DMS153 treated with DMSO at 0.1 percent for 48 hours (cell line): ENCODE measurements at regions not wholly inside any gene's neighbourhood (a gene's known extent, or its start where the extent isn't known, plus 50 kb on each side); places are given as distances from the start of the nearest gene placed in this dataset.
A peak's percentile ranks its signal among the peaks of the same experiment; 100 is the strongest.

Experiments
- DNase-seq: peaks from one replicate; lab custom pipeline; 2025; ENCODE audit not compliant: unreplicated experiment; lab: John Stamatoyannopoulos, UW

DNA sequence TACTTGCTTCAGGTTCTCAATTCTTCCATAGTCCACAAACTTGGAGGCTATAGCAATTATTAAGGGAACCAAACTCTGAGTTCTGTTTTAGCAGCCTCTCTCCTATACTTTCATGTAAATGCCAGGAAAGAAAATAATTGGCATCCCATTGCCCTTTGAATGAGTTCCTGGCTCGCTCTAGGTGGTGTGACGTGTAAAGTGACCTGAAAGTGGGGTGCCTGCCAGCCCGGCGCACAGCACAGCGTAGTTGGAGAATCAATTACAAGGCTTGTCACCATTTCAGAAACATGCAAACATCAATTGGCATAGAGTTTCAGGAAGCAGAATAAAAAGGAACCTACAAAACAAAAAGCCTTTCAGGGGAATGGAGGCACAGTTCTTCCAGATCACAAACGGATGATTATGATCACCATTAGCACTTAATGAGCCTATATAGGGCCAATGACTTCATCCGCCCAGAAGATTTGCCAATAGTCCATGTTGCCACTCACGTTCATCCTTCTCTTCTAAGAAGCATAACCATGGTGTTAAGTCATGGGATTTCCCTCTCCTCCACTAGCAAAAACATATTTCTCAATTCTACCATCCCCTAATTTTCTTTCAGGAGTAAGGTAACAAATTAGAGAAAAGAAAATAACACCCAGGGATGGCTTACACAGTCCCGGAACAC is 354.6 kb upstream of the ADGRL2 start:
- peak; percentile 58 for DNase-seq

DNA sequence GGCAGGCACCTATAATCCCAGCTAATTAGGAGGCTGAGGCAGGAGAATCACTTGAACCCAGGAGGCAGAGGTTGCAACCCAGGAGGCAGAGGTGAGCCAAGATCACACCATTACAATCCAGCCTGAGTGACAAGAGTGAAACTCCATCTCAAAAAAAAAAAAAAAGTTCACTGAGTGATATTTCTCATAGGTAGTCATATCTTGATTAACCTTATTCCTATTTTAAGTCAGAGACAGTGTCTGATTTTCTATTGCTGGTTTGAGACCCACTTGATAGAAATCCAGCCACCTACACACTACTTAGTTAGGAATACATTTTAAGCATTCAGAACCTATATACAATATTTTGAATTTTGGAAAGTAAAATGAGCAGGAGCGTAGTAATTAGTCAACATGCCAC is 357.4 kb upstream of the ADGRL2 start:
- no peak for DNase-seq

DNA sequence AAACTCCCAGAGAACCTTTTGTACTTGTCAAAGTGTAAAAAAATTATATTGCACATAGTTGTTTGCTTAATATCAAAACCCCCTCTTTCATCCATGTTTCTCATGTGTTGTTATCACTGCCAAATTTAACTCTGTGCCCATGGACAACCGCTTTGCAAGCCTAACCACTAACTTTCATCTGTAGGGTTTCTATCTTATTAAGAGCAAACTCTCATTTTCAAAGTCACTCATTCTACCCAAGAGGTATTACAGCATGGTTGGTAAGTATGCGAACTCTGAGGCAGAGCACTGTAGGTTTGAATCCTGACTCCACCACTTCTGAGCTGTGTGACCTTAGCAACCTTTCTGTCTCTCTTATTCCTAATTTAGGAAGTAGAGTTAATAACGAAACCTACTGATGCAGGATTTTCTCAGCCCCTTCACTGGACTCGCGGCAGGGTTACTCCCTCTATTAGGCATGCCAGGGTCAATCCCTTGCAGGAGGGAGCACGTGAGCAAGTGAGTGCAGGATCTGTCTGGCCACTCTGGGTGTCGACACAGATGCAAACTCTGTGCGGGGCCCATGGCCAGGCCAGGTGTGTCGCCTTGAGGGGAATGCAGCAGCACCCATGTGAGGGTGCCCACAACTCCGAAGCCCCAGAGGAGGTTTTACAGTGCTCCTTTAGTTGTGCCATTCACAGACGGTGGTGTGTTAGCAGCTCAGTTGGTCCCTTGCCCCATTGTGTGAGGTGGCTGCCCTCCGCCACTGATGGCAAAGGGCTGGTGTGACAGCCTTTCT is 361.5 kb upstream of the ADGRL2 start:
- no peak for DNase-seq

DNA sequence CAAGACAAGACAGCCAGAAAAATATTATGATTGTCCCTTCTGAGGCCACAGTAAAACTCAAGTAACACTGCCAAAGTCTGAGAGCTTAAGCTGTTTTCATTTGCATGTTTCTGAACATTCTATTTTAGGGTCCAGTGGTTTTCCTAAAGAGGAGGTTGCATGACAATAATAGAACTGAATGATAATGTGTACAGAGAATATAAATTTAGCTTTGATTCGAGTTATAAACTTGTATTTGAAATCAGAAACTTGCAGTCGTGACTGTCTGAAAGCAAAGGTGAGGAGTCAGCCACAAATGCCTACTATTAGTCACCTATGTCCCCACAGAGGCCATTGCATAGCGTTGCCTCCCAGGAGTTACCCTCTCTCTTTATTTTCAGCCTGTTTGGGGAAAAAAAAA is 363.1 kb upstream of the ADGRL2 start:
- no peak for DNase-seq

DNA sequence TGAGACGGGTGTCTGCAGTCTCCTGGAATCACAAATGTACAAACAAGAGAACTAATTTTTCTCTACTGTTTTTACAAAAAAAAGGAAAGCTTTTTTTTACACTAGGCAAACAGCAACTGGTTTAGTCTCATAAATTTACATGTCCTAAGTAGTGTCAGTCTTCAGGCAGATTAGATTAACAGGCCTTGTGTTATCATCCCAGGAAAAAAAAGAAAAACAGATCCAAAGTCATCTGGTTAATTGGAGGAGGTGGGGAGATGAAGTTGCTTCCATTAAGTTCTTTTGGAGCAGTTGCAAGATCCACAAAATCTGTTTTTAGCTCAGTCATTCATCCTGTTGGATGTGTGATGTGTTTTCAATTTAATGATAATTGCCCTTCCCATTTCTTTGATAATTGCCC is 363.5 kb upstream of the ADGRL2 start:
- no peak for DNase-seq

DNA sequence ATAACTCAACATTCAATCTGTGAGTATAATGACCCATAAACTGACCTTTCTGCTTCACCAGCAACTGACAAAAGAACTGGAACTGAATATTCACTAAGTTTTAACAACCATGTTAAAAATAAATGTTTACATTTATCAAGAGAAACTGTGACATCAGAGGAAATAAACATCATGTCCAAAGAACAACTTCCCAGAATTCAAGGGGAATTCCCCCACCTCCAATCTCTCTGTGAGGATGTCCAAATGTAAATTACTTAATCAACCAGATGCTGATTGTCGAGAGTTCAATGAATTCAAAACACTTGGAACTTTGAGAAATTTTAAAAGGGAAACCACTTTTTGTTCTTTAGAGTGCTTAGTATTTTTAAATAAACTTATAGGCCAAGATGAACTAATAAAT is 365.6 kb upstream of the ADGRL2 start:
- no peak for DNase-seq

DNA sequence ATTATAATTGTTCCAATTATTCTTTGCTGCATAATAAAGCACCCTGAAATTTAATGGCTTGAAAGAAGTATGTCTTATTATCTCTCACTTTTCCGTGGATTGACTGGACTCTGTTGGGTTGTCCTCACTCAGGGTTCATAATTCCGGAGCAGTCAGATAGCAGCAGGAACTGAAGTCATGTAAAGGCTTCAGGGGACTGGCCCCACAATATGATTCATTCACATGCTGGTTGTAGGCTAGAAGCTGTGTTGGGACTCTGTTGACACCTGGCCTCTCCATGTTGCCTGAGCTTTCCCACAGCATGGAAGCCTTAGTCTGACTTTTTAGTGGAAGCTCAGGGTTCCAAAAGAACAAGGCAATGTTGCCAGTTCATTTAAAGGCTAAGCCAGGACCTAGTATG is 367.1 kb upstream of the ADGRL2 start:
- no peak for DNase-seq

DNA sequence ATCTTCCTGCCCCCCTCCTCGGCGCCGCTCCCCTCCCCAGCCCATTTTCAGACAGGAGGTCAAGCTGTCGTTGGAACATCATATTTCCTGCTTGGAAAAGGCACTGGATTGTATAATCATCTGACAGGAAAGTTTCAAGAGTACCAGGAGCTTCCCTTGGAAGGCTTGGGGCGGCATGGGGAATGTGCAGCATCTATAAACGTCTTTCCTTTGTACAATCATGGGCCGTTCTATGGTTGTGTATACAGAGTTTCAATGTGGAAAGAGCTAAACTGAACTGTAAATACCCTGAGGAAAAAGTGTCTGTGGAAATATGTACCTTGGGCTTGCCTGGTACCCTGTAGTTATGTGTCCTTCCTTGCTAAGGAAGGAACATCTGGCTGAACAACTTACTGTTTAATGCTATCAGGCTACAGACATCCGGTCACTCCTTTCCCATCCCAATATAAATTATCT is 368.1 kb upstream of the ADGRL2 start:
- DNase-seq: no peak

DNA sequence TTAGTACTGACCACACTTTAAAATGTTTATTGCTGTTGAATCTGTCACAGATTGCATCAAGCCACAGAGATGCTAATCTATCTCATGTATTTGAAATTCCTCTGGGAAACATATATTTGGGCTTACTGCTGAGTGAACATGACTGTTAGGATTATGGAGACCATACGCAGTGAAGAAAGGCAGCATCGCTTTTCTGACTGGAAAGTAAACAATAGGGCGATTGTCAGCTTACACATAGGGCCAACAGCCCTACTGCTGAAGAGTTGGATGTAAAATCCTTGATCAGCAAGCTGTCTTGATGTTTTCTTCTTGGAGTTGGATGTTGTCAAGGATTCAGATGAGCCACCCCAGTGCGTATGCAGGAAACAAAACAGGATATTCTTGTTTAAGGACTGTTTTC is 368.7 kb upstream of the ADGRL2 start:
- no peak for DNase-seq

DNA sequence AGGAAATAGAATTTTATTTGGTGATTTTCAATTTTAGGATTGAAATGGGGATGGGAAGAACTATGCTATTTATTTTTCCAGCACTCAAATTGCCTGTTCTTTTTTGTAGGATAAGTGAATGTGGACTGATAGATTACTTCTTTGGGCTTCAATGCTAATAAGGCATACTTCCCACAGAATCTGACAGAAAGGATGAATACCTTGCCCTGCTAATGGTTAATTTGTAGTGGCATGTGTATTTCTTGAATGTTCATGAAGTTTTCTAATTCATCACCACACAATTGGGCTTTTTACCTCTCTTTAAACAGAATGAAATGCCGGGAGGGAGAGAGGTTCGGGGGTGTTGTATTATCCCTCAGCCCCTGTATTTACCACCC is 369.1 kb upstream of the ADGRL2 start:
- no peak for DNase-seq

DNA sequence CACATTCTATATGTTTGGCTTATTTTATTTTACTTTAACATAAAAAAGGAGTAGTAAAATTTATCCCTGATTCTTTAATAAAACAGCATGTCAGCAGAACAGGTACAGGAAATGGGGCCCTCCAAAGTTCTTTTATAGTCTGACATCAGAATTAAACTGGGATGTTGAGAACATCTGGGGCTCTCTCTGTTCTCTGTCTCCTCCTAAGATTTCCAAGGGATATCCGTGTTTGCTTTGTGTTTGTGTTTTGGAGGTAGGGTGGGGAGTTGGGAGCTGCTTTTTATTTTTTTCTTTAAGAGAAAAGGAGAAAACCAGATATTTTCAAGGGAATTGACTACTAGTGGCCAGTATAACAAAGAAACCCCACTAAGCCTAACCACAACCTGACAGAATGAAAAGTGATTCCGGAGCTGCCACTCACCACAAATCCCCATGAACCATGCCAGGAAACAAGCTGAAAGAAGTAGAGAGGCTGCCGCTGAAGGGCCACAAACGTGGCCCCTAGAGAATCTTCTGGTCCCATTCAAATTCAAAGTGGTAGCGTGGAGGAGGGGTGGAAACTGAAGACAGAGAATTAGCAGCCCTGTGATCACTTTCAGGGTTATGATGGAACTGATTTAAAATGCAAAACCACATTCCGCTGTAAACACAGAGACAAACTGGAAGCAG is 369.6 kb upstream of the ADGRL2 start:
- DNase-seq: no peak

DNA sequence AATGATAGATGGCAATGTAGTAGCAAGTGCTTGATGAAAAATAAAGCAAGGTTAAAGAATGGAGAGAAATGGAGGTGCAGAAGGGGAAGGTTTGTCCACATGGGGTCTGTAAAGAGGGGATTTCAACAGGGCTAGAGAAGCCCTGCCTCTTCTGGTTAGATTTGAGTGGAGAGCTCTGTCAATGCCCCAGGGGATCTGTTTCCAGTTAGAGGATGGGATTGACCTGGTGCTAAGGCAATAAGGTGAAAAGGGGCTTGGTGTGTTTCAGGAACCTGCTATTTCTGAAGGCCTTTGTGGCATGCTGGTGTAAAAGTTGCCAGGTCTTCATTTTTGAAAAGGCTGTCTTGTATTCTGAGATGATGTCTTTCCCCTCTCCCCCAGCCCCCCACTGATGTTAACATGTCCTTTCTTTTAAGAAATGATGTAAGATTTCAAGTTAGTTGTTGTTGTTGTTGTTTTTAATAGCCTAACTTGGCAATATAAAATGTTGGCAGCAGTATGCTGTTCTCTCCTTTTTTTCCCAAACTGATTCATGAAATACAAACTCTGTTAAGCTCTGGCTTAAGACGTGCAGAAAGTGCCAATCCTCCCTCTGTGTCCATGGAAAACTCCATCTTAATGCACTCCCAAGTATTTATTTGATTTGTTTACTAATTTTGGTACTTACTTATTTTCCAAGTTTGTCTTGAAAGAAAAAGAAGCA is 370.3 kb upstream of the ADGRL2 start:
- DNase-seq: no peak

DNA sequence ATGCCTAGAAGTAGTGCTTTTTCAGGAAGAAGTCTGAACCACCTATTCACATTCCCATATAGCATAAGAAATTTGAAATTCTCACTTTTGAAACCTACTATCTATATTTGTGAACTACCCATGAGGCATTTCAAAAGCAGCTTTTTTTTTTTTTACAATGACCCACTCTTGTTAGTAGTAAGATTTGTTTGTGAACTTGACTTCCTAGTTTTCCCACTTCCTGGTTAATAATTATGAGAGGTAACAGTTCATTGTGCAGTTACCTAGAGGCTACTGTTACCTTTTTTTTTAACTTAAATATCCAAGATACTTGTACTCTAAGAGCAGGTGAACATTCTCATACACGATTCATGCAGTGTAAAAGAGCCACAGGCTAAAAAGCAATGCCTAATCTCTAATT is 371.7 kb upstream of the ADGRL2 start:
- no peak for DNase-seq

DNA sequence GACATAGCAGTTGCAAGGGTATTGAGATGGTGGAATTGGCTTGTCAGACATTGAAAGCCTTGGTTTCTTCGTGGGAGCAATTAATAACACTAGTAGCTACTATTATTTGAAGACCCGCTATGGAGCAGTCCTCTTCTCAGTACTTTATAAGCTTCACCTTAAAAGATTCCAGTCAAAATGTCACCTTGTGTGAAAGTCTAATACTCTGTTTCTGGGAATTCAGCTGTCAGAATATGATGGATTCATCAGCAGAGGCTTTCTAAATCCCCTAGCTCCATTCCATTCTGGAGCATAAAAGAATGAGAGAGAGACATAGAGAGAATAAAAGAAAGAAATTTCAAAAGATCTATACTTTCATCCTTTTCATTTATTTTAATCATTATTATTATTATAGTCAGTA is 375.9 kb upstream of the ADGRL2 start:
- DNase-seq: no peak

DNA sequence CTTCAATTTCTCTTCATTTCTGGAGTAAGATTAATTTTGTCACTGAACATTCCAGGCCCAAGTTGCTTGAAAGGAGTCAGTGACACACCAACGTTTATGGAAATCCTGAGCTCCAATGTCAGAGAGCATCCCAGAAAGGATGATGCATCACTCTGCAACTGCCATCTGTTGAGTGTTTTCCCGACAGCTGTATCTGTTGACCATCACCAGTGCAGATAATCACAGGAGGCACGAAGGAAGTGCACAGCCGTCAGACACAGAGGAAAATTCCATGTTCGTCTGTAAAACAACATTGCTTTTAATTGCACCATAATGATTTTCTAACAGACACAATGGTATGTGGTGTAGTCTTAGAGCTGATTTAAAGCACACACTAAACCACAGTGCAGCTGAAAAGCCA is 376.7 kb upstream of the ADGRL2 start:
- DNase-seq: no peak

DNA sequence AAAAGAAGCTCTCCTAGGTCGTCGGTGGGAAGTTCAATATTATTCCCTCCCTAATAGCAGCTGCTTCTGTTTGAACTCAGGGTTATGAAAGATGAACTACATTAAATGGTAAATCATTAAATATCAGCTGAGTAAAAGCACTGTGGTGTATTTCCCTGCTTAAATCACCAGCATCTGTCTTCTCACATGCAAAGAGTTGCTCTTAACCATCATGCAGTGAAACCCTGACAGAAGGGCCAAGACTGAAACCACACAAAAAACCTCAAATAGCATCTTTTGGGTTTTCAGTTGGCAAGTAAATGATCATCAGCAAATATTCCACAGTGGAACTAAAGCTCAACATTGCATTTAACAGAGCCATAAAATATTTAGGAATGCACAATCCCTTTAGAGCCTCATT is 380.0 kb upstream of the ADGRL2 start:
- no peak for DNase-seq

DNA sequence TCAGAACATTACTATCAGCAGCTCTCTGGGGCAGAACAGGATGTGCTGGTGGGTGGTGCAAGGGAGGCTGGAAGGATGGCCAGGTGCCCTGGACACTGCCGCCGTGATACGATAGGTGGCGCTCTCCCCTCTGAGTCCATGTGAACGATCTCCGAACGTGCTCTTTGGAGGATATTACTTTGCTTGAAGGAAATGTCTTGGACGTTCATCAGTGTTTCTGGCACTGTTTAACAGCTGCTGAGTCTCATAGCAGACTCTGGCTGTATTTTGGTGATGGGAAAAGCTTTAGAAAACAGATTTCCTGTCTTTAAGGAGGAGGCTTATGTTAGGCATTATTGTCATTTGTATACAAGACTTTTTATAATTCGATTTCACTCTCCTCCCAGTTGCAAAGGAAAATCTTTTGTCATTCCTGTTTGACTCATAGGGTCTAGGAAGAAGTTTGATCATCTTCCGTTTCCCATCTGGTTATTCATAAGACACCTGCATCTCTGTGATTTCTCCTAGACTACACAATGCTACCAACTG is 386.2 kb upstream of the ADGRL2 start:
- no peak for DNase-seq

DNA sequence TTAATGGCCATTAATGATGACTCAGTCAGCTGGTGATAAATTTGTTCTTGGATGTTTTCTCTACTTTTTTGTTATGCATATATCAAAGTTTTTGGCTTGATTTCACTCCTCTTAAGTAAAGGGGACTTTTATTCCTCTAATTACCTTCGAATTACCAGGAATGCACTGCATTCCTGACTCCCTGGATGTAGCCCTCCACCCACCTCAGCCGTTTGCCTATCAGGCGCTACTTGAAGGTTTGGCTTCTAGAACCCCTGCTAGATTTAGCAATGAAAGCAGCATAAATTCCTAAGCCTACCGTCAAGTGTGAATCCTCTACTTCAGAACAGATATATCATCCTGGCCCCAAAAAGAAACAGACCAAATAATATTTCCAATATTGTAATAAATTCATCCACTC is 387.8 kb upstream of the ADGRL2 start:
- DNase-seq: no peak

DNA sequence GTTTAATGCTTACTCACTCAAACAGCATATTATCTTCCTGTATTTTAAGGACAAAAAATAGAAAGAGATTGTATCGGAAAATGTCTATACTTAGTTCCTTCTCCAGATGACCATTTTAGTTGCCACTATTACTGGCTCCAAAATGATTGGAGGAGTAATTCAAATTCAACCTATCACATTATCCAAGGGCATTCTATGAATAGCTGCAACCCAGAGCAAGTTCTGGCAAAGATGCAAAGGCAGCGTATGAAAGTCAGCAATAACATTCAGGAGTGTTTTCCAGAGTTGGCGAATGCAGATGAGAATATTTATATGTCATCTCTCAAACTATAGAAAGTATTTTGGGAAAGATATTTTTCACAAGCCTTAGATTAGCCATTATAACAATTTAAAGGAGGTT is 389.8 kb upstream of the ADGRL2 start:
- no peak for DNase-seq

DNA sequence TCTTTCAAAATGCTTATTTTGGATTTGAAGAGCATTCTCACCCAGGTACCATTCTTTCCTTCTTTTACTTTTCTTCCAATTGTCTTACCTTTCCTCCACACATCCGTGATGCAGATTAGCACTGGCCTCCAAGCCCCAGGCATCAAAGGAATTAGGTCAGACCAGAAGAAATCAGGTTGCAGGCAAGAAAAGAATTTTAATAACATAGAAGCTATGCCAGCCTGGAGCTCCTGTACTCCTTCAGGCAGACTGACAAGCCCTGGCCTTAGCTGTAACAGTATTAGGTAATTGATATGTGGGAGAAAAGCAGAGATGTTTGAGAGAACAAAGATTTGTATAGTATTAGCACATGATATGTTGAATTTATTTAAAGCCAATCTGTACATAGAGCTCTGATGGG is 390.4 kb upstream of the ADGRL2 start:
- DNase-seq: no peak

DNA sequence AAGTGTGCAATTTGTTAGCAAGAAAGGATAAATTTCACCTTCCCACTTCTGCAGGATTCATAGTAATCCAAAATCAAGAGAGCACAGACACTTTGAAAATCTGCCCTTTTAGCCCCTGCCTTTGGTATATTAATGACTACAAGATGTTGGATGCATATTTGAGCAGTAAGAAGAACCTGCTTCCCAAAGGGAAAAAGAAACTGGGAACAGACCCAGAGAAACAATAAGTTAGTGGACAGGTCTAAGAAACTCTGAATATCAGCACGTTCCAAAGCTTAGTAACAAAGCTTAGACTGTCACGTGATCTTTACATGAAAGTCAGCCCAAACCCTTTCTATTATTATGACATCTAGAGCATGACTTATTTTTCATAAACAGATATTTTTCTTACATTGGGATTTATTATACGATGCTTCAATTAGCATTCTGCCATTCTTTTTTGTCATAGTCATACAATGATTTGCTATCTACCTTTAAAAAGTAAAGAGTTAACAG is 390.9 kb upstream of the ADGRL2 start:
- DNase-seq: no peak
